Fibroblast of peridontal ligament (primary cell): ENCODE measurements at regions not wholly inside any gene's neighbourhood (a gene's known extent, or its start where the extent isn't known, plus 50 kb on each side); places are given as distances from the start of the nearest gene placed in this dataset.

Experiments
- DNase-seq: peaks from one replicate; pipeline ENCODE4 v3.0.0-alpha.2; 2010; ENCODE audit errors: extremely low read depth

- DNase-seq, result no peak
Measured at GRCh38 chr13:105545811-105546210, 989.7 kb downstream of the EFNB2 start.

- DNase-seq, result peak; percentile 54
Measured at GRCh38 chr13:105543742-105544141, 991.7 kb downstream of the EFNB2 start.

GRCh38 chr13:105541565-105541964, 993.9 kb downstream of the EFNB2 start:
- DNase-seq, result no peak

GRCh38 chr13:105538346-105538745, 997.1 kb downstream of the EFNB2 start:
- no peak for DNase-seq

- no peak for DNase-seq
Measured at GRCh38 chr13:105537113-105537512, 998.3 kb downstream of the EFNB2 start.

GRCh38 chr13:105530468-105530867, 1005.0 kb downstream of the EFNB2 start:
- peak; percentile 46 for DNase-seq

- no peak for DNase-seq
Measured at GRCh38 chr13:105527127-105527526, 1008.3 kb downstream of the EFNB2 start.

GRCh38 chr13:105519771-105520170, 1015.7 kb downstream of the EFNB2 start:
- peak; percentile 70 for DNase-seq

- DNase-seq, result peak; percentile 63
Measured at GRCh38 chr13:105518086-105518485, 1017.4 kb downstream of the EFNB2 start.

GRCh38 chr13:105514401-105514800, 1021.1 kb downstream of the EFNB2 start:
- no peak for DNase-seq

GRCh38 chr13:105513448-105513847, 1022.0 kb downstream of the EFNB2 start:
- no peak for DNase-seq

GRCh38 chr13:105509981-105510762, 1025.3 kb downstream of the EFNB2 start:
- peak; percentile 6 for DNase-seq

GRCh38 chr13:105506463-105506862, 1029.0 kb downstream of the EFNB2 start:
- DNase-seq, result no peak

- no peak for DNase-seq
Measured at GRCh38 chr13:105502193-105502592, 1033.3 kb downstream of the EFNB2 start.

GRCh38 chr13:105497597-105497996, 1037.9 kb downstream of the EFNB2 start:
- DNase-seq, result no peak

- no peak for DNase-seq
Measured at GRCh38 chr13:105492216-105492615, 1043.2 kb downstream of the EFNB2 start.

GRCh38 chr13:105491345-105491744, 1044.1 kb downstream of the EFNB2 start:
- no peak for DNase-seq

GRCh38 chr13:105485081-105485480, 1050.4 kb downstream of the EFNB2 start:
- no peak for DNase-seq

- peak; percentile 14 for DNase-seq
Measured at GRCh38 chr13:105474983-105475610, 1060.4 kb downstream of the EFNB2 start.

GRCh38 chr13:105471673-105472072, 1063.8 kb downstream of the EFNB2 start:
- peak; percentile 75 for DNase-seq

GRCh38 chr13:105466376-105466775, 1069.1 kb downstream of the EFNB2 start:
- DNase-seq, result no peak

GRCh38 chr13:105465745-105466144, 1069.7 kb downstream of the EFNB2 start, which contains the start of gene DAOA:
DAOA (plus strand) TSS chr13:105466045.
- no peak for DNase-seq

GRCh38 chr13:105465251-105465650, 1070.2 kb downstream of the EFNB2 start:
- no peak for DNase-seq
